ENCODE measurements at regions not wholly inside any gene's neighbourhood (a gene's known extent, or its start where the extent isn't known, plus 50 kb on each side); places are given as distances from the start of the nearest gene placed in this dataset.
A peak's percentile ranks its signal among the peaks of the same experiment; 100 is the strongest.

DNA sequence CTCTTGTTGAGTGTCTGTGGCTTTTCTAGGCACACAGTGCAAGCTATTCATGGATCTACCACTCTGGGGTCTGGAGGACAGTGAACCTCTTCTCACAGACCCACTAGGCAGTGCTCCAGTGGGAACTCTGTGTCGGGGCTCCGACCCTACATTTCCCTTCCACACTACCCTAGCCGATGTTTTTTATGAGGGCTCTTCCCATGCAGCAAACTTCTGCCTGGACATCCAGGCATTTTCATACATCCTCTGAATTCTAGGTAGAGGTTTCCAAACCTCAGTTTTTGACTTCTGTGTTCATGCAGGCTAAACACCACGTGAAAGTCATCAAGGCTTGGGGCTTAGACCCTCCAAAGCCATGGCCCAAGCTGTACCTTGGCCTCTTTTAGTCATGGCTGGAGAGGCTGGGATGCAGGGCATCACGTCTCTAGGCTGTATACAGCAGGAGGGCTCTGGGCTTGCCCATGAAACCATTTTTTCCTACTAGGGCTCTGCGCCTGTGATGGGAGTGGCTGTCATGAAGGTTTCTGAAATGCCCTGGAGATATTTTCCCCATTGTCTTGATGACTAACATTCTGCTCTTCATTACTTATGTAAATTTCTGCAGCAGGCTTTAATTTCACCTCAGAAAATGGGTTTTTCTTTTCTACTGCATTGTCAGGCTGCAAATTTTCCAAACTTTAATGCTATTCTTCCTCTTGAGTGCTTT is 249.8 kb upstream of the CPEB2 start:
- no peak overlapping the region for H3K4me3 ChIP-seq
- H3K27ac ChIP-seq: no peak overlapping the region
- no peak for DNase-seq
- H3K27me3 ChIP-seq: no peaks in the 10 kb centered on the region
- no peaks in the 10 kb centered on the region for H3K36me3 ChIP-seq
- 81 to 89% methylated on average over 6 of the region's 6 CpGs for WGBS, 2 donors
- no peaks in the 10 kb centered on the region for H3K4me1 ChIP-seq
- ATAC-seq (ENCODE audit: low FRiP score in 2 of 2): no peak
- TF ChIP-seq POLR2AphosphoS5 (IDR thresholded peaks at IDR 0.05): no peak
- TF ChIP-seq, protein P1, sequence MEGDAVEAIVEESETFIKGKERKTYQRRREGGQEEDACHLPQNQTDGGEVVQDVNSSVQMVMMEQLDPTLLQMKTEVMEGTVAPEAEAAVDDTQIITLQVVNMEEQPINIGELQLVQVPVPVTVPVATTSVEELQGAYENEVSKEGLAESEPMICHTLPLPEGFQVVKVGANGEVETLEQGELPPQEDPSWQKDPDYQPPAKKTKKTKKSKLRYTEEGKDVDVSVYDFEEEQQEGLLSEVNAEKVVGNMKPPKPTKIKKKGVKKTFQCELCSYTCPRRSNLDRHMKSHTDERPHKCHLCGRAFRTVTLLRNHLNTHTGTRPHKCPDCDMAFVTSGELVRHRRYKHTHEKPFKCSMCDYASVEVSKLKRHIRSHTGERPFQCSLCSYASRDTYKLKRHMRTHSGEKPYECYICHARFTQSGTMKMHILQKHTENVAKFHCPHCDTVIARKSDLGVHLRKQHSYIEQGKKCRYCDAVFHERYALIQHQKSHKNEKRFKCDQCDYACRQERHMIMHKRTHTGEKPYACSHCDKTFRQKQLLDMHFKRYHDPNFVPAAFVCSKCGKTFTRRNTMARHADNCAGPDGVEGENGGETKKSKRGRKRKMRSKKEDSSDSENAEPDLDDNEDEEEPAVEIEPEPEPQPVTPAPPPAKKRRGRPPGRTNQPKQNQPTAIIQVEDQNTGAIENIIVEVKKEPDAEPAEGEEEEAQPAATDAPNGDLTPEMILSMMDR (IDR thresholded peaks at IDR 0.05): no peak
- TF ChIP-seq POLR2A (IDR thresholded peaks at IDR 0.05): no peak
- TF ChIP-seq EP300 (IDR thresholded peaks at IDR 0.05): no peak
- H3K9me3 ChIP-seq: peaks cover 0 to 19% (median 7%) of the 10 kb centered on the region in 4 donors

GRCh38 chr4:14767142-14767541 is 235.1 kb upstream of the CPEB2 start:
- DNase-seq (no peak), ATAC-seq (ENCODE audit: low FRiP score in 2 of 2) (peak in 1 of 2 donors; percentile 48)
- Histone ChIP-seq H3K27me3 (no peaks in the 10 kb centered on the region), H3K4me3 (no peak overlapping the region), H3K27ac (no peak overlapping the region), H3K4me1 (no peaks in the 10 kb centered on the region), H3K9me3 (no peaks in the 10 kb centered on the region), H3K36me3 (no peaks in the 10 kb centered on the region)
- TF ChIP-seq POLR2AphosphoS5 (IDR thresholded peaks at IDR 0.05) (no peak), POLR2A (IDR thresholded peaks at IDR 0.05) (no peak), EP300 (IDR thresholded peaks at IDR 0.05) (no peak)
- TF ChIP-seq, protein P1 (IDR thresholded peaks at IDR 0.05): no peak

- Histone ChIP-seq H3K4me3 (no peak overlapping the region), H3K27ac (no peak overlapping the region), H3K27me3 (no peaks in the 10 kb centered on the region), H3K4me1 (no peaks in the 10 kb centered on the region), H3K9me3 (no peaks in the 10 kb centered on the region), H3K36me3 (no peaks in the 10 kb centered on the region)
- TF ChIP-seq POLR2AphosphoS5 (IDR thresholded peaks at IDR 0.05) (no peak), EP300 (IDR thresholded peaks at IDR 0.05) (no peak), POLR2A (IDR thresholded peaks at IDR 0.05) (no peak)
- TF ChIP-seq, protein P1 (IDR thresholded peaks at IDR 0.05): no peak
- DNase-seq: no peak
- no peak for ATAC-seq (ENCODE audit: low FRiP score in 2 of 2)
These were observed 233.8 kb upstream of the CPEB2 start for GRCh38 chr4:14768449-14768848.

- Histone ChIP-seq H3K9me3 (no peaks in the 10 kb centered on the region), H3K4me1 (no peaks in the 10 kb centered on the region), H3K36me3 (no peaks in the 10 kb centered on the region), H3K4me3 (no peak overlapping the region), H3K27ac (no peak overlapping the region), H3K27me3 (no peaks in the 10 kb centered on the region)
- ATAC-seq (ENCODE audit: low FRiP score in 2 of 2): no peak
- no peak for DNase-seq
- 60 to 79% methylated on average over 1 of the region's 1 CpG for WGBS, 2 donors
- TF ChIP-seq POLR2A (IDR thresholded peaks at IDR 0.05) (no peak), EP300 (IDR thresholded peaks at IDR 0.05) (no peak), POLR2AphosphoS5 (IDR thresholded peaks at IDR 0.05) (no peak)
- TF ChIP-seq, protein P1 (IDR thresholded peaks at IDR 0.05): no peak
These were observed 232.3 kb upstream of the CPEB2 start for GRCh38 chr4:14769993-14770392.

- Histone ChIP-seq H3K27ac (no peak overlapping the region), H3K36me3 (no peaks in the 10 kb centered on the region), H3K4me1 (no peaks in the 10 kb centered on the region), H3K27me3 (no peaks in the 10 kb centered on the region), H3K9me3 (no peaks in the 10 kb centered on the region), H3K4me3 (no peak overlapping the region)
- no peak for DNase-seq
- 67 to 88% methylated on average over 2 of the region's 2 CpGs for WGBS, 2 donors
- TF ChIP-seq EP300 (IDR thresholded peaks at IDR 0.05): no peak
- TF ChIP-seq, protein P1 (IDR thresholded peaks at IDR 0.05): no peak
- TF ChIP-seq POLR2A (IDR thresholded peaks at IDR 0.05): no peak
- no peak for TF ChIP-seq POLR2AphosphoS5 (IDR thresholded peaks at IDR 0.05)
- no peak for ATAC-seq (ENCODE audit: low FRiP score in 2 of 2)
These were observed 231.2 kb upstream of the CPEB2 start for GRCh38 chr4:14771094-14771493.
